GM19351 (cell line): ENCODE measurements at regions not wholly inside any gene's neighbourhood (a gene's known extent, or its start where the extent isn't known, plus 50 kb on each side); places are given as distances from the start of the nearest gene placed in this dataset.
"Not testable (repeated sequence)": the region's sequence is repeated elsewhere in the genome, so short reads cannot be mapped to it uniquely, and the experiment has no call there.

Experiments used
- ATAC-seq: cut with Tn5 transposase; IDR thresholded peaks from one replicate; pipeline ENCODE4 v1.9.1; 2021; ENCODE audit warnings: mild to moderate bottlenecking, moderate library complexity; ENCODE audit not compliant: unreplicated experiment

DNA sequence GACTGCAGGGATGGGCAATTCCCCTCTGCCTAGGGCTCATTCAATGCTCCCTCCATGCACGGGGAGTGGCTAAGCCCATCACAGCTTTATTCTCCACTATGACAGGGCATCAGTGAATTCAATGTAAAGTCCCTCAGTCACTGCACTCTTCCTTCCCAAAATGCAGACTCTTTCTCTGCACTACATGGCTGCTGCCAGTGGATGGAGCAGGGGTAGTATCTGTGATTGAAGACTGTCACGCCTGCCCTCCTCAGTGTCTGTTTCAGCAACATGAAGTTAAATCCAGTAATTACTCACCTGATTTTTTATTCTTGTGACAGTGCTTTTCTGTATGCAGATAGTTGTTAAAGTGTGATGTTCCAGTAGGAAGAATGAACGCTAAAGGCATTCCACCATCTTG, 1323.2 kb downstream of the AMY1C start:
- no peak for ATAC-seq

GRCh38 chr1:105073660-105074059, 1324.0 kb downstream of the AMY1C start:
- no peak for ATAC-seq

GRCh38 chr1:105083611-105084010, 1333.9 kb downstream of the AMY1C start:
- ATAC-seq = no peak

DNA sequence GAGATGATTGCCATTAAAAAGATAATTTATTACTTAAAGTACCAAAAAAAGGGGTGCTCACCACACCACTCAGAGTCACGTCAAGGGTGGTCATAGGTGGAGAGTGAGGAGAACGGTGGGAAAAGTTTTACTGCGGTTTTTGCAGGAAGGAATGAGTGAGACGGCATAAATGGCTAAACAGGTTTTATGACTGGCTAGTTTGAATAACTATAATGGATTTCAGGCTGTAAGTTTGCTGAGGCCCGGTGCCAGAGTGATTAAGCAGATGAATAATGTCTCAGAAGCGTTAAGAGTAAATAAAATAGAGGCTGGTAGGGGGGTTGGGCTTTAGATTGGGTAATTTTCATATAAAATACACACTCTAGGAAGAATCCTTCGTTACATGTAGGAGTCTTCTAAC, 1337.8 kb downstream of the AMY1C start:
- no peak for ATAC-seq

GRCh38 chr1:105088166-105088565, 1338.5 kb downstream of the AMY1C start:
- ATAC-seq = no peak

DNA sequence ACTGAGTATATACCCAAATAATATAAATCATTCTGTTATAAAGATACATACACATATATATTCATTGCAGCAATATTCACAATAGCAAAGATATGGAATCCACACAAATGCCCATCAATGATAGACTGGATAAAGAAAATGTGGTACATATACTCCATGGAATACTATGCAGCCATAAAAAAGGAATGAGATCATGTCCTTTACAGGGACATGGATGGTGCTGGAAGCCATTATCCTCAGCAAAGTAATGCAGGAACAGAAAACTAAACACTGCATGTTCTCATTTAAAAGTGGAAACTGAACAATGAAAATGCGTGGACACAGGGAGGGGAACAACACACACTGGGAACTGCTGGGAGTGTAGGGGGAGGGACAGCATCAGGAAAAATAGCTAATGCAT, 1344.2 kb downstream of the AMY1C start:
- ATAC-seq = not testable (repeated sequence)

GRCh38 chr1:105100102-105100501, 1350.4 kb downstream of the AMY1C start:
- no peak for ATAC-seq

GRCh38 chr1:105101261-105101660, 1351.6 kb downstream of the AMY1C start:
- no peak for ATAC-seq

GRCh38 chr1:105102371-105102770, 1352.7 kb downstream of the AMY1C start:
- no peak for ATAC-seq

DNA sequence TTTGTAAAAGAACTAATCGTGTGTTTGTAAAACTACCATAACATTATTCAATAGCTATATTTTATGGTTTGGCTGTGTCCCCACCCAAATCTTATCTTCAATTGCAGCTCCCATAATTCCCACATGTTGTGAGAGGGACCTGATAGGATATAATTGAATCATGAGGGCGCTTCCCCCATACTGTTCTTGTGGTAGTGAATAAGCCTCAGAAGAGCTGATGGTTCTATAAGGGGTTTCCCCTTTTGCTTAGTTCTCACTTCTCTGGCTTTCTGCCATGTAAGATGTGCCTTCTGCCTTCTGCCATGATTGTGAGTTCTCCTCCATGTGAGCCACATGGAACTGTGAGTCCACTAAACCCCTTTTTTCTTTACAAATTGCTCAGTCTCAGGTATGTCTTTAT, 1372.3 kb downstream of the AMY1C start:
- no peak for ATAC-seq

- peak; percentile 91 for ATAC-seq
Observed at GRCh38 chr1:105137543-105138457, 1388.1 kb downstream of the AMY1C start.

- ATAC-seq = no peak
Observed at GRCh38 chr1:105138458-105138893, 1388.8 kb downstream of the AMY1C start.

- no peak for ATAC-seq
Observed at GRCh38 chr1:105172788-105173187, 1423.1 kb downstream of the AMY1C start.

DNA sequence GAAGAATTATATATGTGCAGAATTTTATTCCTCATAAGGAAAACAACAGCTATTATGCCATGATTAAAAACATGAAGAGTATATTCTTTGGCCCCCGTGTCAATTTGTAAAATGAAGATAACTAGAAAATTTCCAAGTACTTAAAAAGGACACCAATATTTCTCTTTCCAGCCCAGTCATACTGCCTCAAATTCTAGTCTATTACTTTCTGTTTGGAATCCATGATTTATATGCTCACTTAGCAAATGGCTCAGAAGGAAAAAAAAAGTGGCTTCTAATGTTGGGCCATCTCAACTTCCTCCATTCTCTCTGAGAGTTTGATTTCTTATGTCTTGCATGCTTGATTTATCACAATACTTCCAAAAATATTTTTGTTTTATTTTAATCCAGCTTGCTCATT, 1431.1 kb downstream of the AMY1C start:
- ATAC-seq = no peak

- no peak for ATAC-seq
Observed at GRCh38 chr1:105204836-105205371, 1455.2 kb downstream of the AMY1C start.

- ATAC-seq = no peak
Observed at GRCh38 chr1:105208581-105208980, 1458.9 kb downstream of the AMY1C start.

DNA sequence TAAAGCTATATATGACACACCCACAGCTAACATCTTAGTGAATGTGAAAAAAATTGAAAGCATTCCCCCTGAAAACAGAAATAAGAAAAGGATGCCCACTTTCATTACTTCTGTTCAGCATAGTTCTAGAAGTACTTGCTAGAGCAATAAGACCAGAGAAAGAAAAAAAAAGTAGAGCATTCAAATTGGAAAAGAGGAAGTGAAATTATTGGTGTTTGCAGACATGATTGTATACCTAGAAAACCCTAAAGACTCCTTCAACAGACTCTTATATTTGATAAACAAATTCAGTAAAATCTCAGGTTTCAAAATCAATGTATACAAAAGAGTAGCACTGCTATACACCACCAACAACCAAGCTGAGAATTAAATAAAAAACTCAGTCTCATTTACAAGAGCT, 1461.0 kb downstream of the AMY1C start:
- no peak for ATAC-seq

- ATAC-seq = no peak
Observed at GRCh38 chr1:105231378-105231777, 1481.7 kb downstream of the AMY1C start.

DNA sequence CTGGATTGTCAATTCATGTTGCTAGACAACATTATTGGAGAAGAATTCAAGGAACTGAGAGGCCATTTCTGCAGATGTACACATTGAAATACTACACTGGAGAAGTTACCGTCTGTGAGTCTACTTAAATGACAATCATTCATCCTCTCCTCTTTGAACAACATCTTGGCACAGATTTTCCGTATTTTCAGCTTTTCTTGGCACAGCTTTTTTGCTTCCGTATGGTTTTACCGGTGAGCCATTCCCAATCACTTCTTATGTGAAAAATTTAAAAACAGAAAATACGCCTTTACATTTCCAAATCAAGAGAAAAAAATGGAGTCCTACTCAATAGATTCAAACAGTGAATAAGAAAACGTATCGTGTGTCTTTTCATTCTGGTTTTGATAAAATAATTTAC, 1493.7 kb downstream of the AMY1C start:
- no peak for ATAC-seq

GRCh38 chr1:105243969-105244368, 1494.3 kb downstream of the AMY1C start:
- ATAC-seq = no peak

GRCh38 chr1:105254906-105255305, 1505.2 kb downstream of the AMY1C start:
- ATAC-seq = no peak

- no peak for ATAC-seq
Observed at GRCh38 chr1:105260001-105260400, 1510.3 kb downstream of the AMY1C start.
